OCI-LY3 (cell line): ENCODE measurements at regions not wholly inside any gene's neighbourhood (a gene's known extent, or its start where the extent isn't known, plus 50 kb on each side); places are given as distances from the start of the nearest gene placed in this dataset.

Experiments used
- CTCF ChIP-seq: fragments of 200-600, 300-600 bp; sonication (generic); IDR thresholded peaks from 2 replicates; pipeline ENCODE4 v1.5.1; 2014; ENCODE audit warnings: antibody characterized with exemption, low read length, low read depth
- EZH2phosphoT487 ChIP-seq: fragments of 200-600 bp; shearing (Covaris generic); IDR thresholded peaks from 2 replicates; pipeline ENCODE4 v1.6.1; 2018; ENCODE audit warnings: antibody characterized with exemption, mixed run types, low read depth

DNA sequence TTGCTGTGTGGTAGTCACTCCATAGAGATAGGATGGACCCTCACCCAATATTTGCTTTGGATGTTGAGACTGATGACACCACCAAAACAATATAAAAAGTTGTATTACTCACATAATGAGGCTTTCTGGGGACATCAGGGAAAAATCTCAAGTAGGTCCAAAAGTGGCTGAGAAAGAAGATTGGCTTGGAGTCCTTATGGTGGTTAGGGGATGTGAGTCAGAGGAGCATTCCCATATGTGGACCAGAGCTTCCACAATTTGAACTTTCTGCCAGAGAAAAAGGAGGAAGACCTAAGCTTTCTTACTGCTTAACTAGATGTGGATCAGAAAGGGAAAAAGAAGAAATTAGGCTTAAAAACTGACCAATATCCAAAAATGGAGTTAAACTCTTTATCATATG, 460.5 kb downstream of the SH3BGRL start:
- TF ChIP-seq CTCF (no peak), EZH2phosphoT487 (no peak)
